ENCODE measurements at regions not wholly inside any gene's neighbourhood (a gene's known extent, or its start where the extent isn't known, plus 50 kb on each side); places are given as distances from the start of the nearest gene placed in this dataset.

- TF ChIP-seq CTCF (conservative IDR thresholded peaks at IDR 0.05 in 1 of 2, IDR thresholded peaks at IDR 0.05 in 1 of 2; ENCODE audit: extremely low read depth in 1 of 2, insufficient read depth in 1 of 2, low read depth in 1 of 2, low read length in 2 of 2) (no peak), EZH2 (IDR thresholded peaks at IDR 0.05; ENCODE audit: borderline replicate concordance, low read length) (no peak)
These were observed 108.1 kb downstream of the CCDC34 start for GRCh38 chr11:27254744-27255446.
